ENCODE measurements at regions not wholly inside any gene's neighbourhood (a gene's known extent, or its start where the extent isn't known, plus 50 kb on each side); places are given as distances from the start of the nearest gene placed in this dataset.

- peak; percentile 27 for TF ChIP-seq BCL3 (IDR thresholded peaks at IDR 0.05; ENCODE audit: borderline replicate concordance, insufficient read depth, low read depth, low read length, poor library complexity, severe bottlenecking)
- TF ChIP-seq BCL11A (IDR thresholded peaks at IDR 0.05; ENCODE audit: low read depth, low read length), result peak; percentile 35; the same call in 1 of the 2 replicates
Observed at GRCh38 chr10:110423650-110424049, 74.1 kb upstream of the DUSP5 start (continued).

- Histone ChIP-seq H3K9ac (ENCODE audit: control insufficient read depth, insufficient read depth, low read length) (no peak overlapping the region), H3K27ac (ENCODE audit: control insufficient read depth, insufficient read depth) (peak overlapping the region; percentile 60), H3K27me3 (replicated peaks in 1 of 2; ENCODE audit: control insufficient read depth in 2 of 2, insufficient read depth in 2 of 2, low read length in 1 of 2) (no peaks in the 10 kb centered on the region), H2AFZ (ENCODE audit: control insufficient read depth, low read depth, low read length) (no peak overlapping the region; the same call in 1 of the 2 replicates), H3K4me1 (ENCODE audit: control insufficient read depth, insufficient read depth, low read length) (peaks cover 65% of the 10 kb centered on the region), H3K9me3 (replicated peaks; ENCODE audit: control insufficient read depth, insufficient read depth, low read length) (no peaks in the 10 kb centered on the region), H3K79me2 (ENCODE audit: control insufficient read depth, insufficient read depth, low read length) (no peaks in the 10 kb centered on the region), H3K36me3 (ENCODE audit: control insufficient read depth in 2 of 2, insufficient read depth in 2 of 2, low read length in 1 of 2) (no peaks in the 10 kb centered on the region), H3K4me2 (ENCODE audit: control insufficient read depth, insufficient read depth) (peak overlapping the region; percentile 4; the same call in 1 of the 2 replicates), H4K20me1 (ENCODE audit: control insufficient read depth, insufficient read depth) (no peaks in the 10 kb centered on the region), H3K4me3 (no peak overlapping the region)
- no TSS peak for BruUV-seq (replicated peaks)
- DNase-seq (ENCODE audit: low read depth, low spot score) (peak; percentile 89), ATAC-seq (peak; percentile 86), FAIRE-seq (peak; percentile 96)
- POLR2A ChIA-PET, result interaction anchor here (1.1 to 1.6 kb wide), 2 partner anchors 11 to 13 kb away, joined by 3 to 6 read pairs; no protein-coding TSS in a partner anchor
- CTCF ChIA-PET, result interaction anchor here (1.3 to 2.3 kb wide), 2 partner anchors 70 to 71 kb away, joined by 4 to 6 read pairs; no protein-coding TSS in a partner anchor
- in situ Hi-C loops (cut with MboI), result no loop called here
- WGBS (ENCODE audit: insufficient coverage, insufficient replicate concordance, low lambda C conversion rate, missing lambda C conversion rate), result 5% methylated on average over 11 of the region's 11 CpGs
- intact Hi-C loops (cut with micrococcal nuclease; ENCODE audit: unreplicated experiment), result loop anchor here (1.0 to 5.0 kb wide), 5 partner anchors 11 to 112 kb away; partner anchors contain the start of gene DUSP5
- SMC1A ChIA-PET (ENCODE audit: uncharacterized antibody, unreplicated experiment), result interaction anchor here (0.9 to 3.6 kb wide), 11 partner anchors 10 to 113 kb away, joined by 3 to 23 read pairs (median 6); no protein-coding TSS in a partner anchor
- RAD21 ChIA-PET (ENCODE audit: unreplicated experiment), result interaction anchor here (0.6 to 4.4 kb wide), 13 partner anchors 10 to 121 kb away, joined by 3 to 21 read pairs (median 5); no protein-coding TSS in a partner anchor
- TF ChIP-seq REST (IDR thresholded peaks at IDR 0.05; ENCODE audit: low read depth, low read length) (no peak), PML (IDR thresholded peaks at IDR 0.05; ENCODE audit: low read length) (peak; percentile 56; the same call in 1 of the 2 replicates), SUZ12 (IDR thresholded peaks at IDR 0.05; ENCODE audit: unreplicated experiment) (no peak), NFYB (IDR thresholded peaks at IDR 0.05; ENCODE audit: insufficient read depth, low read depth, low read length) (peak; percentile 54; the same call in 1 of the 2 replicates), CREB1 (IDR thresholded peaks at IDR 0.05; ENCODE audit: low read depth) (peak; percentile 81), FOS (IDR thresholded peaks at IDR 0.05; ENCODE audit: borderline replicate concordance, extremely low read depth, insufficient read length) (no peak), CHD4 (IDR thresholded peaks at IDR 0.05) (no peak), HSF1 (IDR thresholded peaks at IDR 0.05; ENCODE audit: low read depth, low read length) (no peak), SPI1 (IDR thresholded peaks at IDR 0.05; ENCODE audit: borderline replicate concordance, insufficient read depth, low read depth, low read length) (no peak), SREBF1 (IDR thresholded peaks at IDR 0.05; ENCODE audit: low read length) (no peak), ZZZ3 (IDR thresholded peaks at IDR 0.05; ENCODE audit: control insufficient read depth, insufficient read length, low read depth) (no peak), PAX5 (IDR thresholded peaks at IDR 0.05; ENCODE audit: borderline replicate concordance, low read depth, low read length) (peak; percentile 82), MTA3 (IDR thresholded peaks at IDR 0.05; ENCODE audit: borderline replicate concordance, low read length) (peak; percentile 74; the same call in 1 of the 2 replicates), RAD51 (IDR thresholded peaks at IDR 0.05) (peak; percentile 38; the same call in 1 of the 2 replicates)
Observed at GRCh38 chr10:110425684-110426293, 71.9 kb upstream of the DUSP5 start.
